ENCODE measurements at regions not wholly inside any gene's neighbourhood (a gene's known extent, or its start where the extent isn't known, plus 50 kb on each side); places are given as distances from the start of the nearest gene placed in this dataset.

GRCh38 chr2:103814016-103814415 is 1039.9 kb upstream of the POU3F3 start:
- DNase-seq = no peak

GRCh38 chr2:103815731-103816130 is 1038.2 kb upstream of the POU3F3 start:
- no peak for DNase-seq

- no peak for DNase-seq
These were observed 1036.2 kb upstream of the POU3F3 start for GRCh38 chr2:103817746-103818145.

GRCh38 chr2:103818176-103818575 is 1035.7 kb upstream of the POU3F3 start:
- no peak for DNase-seq

- no peak for DNase-seq
These were observed 1034.3 kb upstream of the POU3F3 start for GRCh38 chr2:103819599-103819998.

GRCh38 chr2:103823847-103824246 is 1030.1 kb upstream of the POU3F3 start:
- DNase-seq = no peak

- no peak for DNase-seq
These were observed 1006.6 kb upstream of the POU3F3 start for GRCh38 chr2:103847276-103847675.

GRCh38 chr2:103859238-103859637 is 994.7 kb upstream of the POU3F3 start:
- DNase-seq = no peak

- DNase-seq = no peak
These were observed 993.9 kb upstream of the POU3F3 start for GRCh38 chr2:103860016-103860415.

GRCh38 chr2:103868396-103868795 is 985.5 kb upstream of the POU3F3 start:
- DNase-seq = no peak

GRCh38 chr2:103873716-103874351 is 980.1 kb upstream of the POU3F3 start:
- DNase-seq = no peak

GRCh38 chr2:103875131-103875530 is 978.8 kb upstream of the POU3F3 start:
- no peak for DNase-seq

- no peak for DNase-seq
These were observed 978.4 kb upstream of the POU3F3 start for GRCh38 chr2:103875531-103875930.

- no peak for DNase-seq
These were observed 977.3 kb upstream of the POU3F3 start for GRCh38 chr2:103876611-103877010.

GRCh38 chr2:103879101-103879500 is 974.8 kb upstream of the POU3F3 start:
- no peak for DNase-seq

GRCh38 chr2:103880081-103880834 is 973.7 kb upstream of the POU3F3 start:
- no peak for DNase-seq

- DNase-seq = no peak
These were observed 966.3 kb upstream of the POU3F3 start for GRCh38 chr2:103887625-103888024.

- DNase-seq = no peak
These were observed 957.7 kb upstream of the POU3F3 start for GRCh38 chr2:103896182-103896581.

- no peak for DNase-seq
These were observed 955.4 kb upstream of the POU3F3 start for GRCh38 chr2:103898561-103898960.

GRCh38 chr2:103902347-103902746 is 951.6 kb upstream of the POU3F3 start:
- no peak for DNase-seq

- no peak for DNase-seq
These were observed 932.8 kb upstream of the POU3F3 start for GRCh38 chr2:103921161-103921560.

GRCh38 chr2:103942199-103942598 is 911.7 kb upstream of the POU3F3 start:
- DNase-seq = no peak

- no peak for DNase-seq
These were observed 908.8 kb upstream of the POU3F3 start for GRCh38 chr2:103945083-103945482.

Data from activated CD8-positive, alpha-beta memory T cell treated with anti-CD3 and anti-CD28 coated beads for 24 hours (primary cell).